ENCODE measurements at regions not wholly inside any gene's neighbourhood (a gene's known extent, or its start where the extent isn't known, plus 50 kb on each side); places are given as distances from the start of the nearest gene placed in this dataset.

DNA sequence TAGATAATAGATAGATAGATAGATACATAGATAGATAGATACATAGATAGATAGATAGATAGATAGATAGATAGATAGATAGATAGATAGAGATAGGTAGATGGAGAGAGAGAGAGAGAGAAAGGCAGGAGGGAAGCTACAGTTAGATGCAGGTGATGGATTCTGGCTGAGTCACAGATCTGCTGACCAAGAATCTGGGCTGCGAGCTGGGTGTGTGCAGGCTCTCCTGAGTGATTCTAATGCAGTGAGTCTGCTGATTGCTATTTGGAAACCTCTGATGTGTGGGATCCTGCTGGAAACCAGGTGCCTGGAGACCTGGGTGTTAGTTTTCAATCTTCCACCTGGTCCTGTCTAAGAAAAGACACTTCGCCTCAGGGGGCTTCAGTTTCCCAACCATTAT lies 1441.8 kb downstream of the TBC1D22A start:
- no peaks in the 10 kb centered on the region for H3K9me3 ChIP-seq (ENCODE audit: low read length)
- H3K9ac ChIP-seq (ENCODE audit: low read length), result no peak overlapping the region
- H3K27ac ChIP-seq (ENCODE audit: low read depth, low read length), result no peak overlapping the region
- no peak overlapping the region for H3K4me3 ChIP-seq (ENCODE audit: low read depth in 1 of 2, low read length in 2 of 2)
- no peaks in the 10 kb centered on the region for H3K27me3 ChIP-seq (ENCODE audit: control insufficient read depth in 1 of 2, insufficient read depth in 2 of 2, low read length in 2 of 2)
- no peaks in the 10 kb centered on the region for H3K36me3 ChIP-seq (ENCODE audit: insufficient read depth, low read length)
- no peaks in the 10 kb centered on the region for H3K4me1 ChIP-seq (ENCODE audit: insufficient read depth, low read length)

DNA sequence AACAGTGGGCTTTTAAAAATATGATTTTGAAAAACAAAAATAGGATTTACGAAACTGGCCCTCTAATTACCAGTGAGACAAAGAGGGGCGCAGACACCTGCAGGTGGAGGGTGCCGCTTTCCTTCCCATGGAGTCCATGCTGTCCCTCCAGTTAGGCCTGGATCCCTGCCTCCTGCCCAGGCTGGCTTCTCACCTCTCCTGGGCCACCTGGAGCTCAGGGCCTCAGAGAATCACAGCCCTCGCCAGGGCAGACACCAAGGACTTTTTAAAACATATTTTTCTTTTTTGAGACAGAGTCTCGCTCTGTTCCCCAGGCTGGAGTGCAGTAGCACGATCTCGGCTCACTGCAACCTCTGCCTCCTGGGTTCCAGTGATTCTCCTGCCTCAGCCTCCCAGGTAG lies 1437.2 kb downstream of the TBC1D22A start:
- Histone ChIP-seq H3K27ac (ENCODE audit: low read depth, low read length) (no peak overlapping the region), H3K36me3 (ENCODE audit: insufficient read depth, low read length) (no peaks in the 10 kb centered on the region), H3K9me3 (ENCODE audit: low read length) (no peaks in the 10 kb centered on the region), H3K4me1 (ENCODE audit: insufficient read depth, low read length) (no peaks in the 10 kb centered on the region), H3K4me3 (ENCODE audit: low read depth in 1 of 2, low read length in 2 of 2) (no peak overlapping the region), H3K27me3 (ENCODE audit: control insufficient read depth in 1 of 2, insufficient read depth in 2 of 2, low read length in 2 of 2) (no peaks in the 10 kb centered on the region), H3K9ac (ENCODE audit: low read length) (no peak overlapping the region)

DNA sequence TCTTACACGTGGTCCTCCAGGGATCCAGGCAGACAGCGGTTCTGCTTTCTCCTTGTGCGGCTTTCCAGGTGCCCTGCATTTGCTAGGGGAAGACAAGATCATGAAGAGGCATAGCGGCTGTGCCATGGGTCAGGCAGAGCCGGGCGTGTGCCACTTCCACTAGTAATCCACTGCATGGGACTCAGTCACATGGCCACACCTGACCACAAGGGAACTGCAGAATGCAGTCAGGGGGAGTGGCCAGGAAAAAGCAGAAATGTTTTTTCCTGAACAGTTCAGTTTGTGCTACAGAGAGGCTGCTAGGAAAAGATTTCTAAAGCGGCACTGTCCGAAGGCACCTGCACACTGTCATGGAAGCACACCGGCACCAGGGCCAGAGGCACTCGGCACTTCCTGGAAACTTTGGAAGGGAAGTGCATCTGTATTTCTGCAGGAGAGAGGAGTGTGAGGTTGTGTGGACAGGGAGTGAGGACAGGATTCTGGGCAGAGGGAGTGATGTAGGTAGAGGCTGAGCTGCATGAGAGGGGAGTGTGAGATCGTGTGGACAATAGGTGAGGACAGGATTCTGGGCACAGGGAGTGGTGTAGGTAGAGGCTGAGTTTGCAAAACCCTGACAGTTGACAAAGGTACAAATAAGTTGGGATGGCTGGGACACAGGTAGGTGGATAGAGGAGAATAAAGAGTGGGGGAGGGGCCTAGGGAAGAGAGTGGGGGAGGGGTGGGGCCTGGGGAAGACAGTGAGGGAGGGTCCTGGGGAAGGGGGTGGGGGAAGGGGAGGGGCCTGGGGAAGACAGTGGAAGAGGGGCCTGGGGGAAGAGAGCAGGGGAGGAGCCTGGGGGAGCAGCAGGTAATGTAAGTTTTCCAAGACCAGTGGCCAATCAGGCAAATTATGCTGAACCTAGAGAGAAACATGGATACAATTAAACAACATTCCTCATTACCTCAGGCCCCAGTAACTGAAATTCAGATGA lies 1436.3 kb downstream of the TBC1D22A start:
- no peak overlapping the region for H3K9ac ChIP-seq (ENCODE audit: low read length)
- H3K27me3 ChIP-seq (ENCODE audit: control insufficient read depth in 1 of 2, insufficient read depth in 2 of 2, low read length in 2 of 2), result no peaks in the 10 kb centered on the region
- H3K9me3 ChIP-seq (ENCODE audit: low read length), result no peaks in the 10 kb centered on the region
- no peak overlapping the region for H3K27ac ChIP-seq (ENCODE audit: low read depth, low read length)
- no peaks in the 10 kb centered on the region for H3K4me1 ChIP-seq (ENCODE audit: insufficient read depth, low read length)
- no peaks in the 10 kb centered on the region for H3K36me3 ChIP-seq (ENCODE audit: insufficient read depth, low read length)
- H3K4me3 ChIP-seq (ENCODE audit: low read depth in 1 of 2, low read length in 2 of 2), result no peak overlapping the region

DNA sequence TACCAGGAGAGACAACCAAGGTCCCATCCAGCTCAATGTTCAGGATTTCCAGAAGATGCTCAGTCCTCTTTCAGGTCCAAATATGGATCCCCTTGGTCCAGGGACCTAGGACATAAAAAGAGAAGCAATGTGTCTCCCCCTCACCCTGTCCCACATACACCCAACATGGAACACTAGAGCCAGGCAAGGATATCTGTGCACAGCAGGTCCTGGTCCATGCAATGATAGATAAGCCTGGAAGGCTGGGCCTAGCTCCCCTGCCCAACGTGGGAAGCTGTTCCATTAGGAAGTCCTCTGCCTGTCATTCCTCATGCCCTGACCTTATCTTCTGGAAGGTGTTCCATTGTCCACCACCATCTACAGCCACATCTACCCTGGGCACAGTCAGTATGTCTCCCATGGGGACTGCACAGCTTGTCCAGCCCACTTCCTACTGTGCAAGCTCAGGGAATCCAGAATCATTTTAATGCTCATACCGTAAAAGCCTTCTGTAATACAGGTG lies 1434.8 kb downstream of the TBC1D22A start:
- Histone ChIP-seq H3K27ac (ENCODE audit: low read depth, low read length) (no peak overlapping the region), H3K9ac (ENCODE audit: low read length) (no peak overlapping the region), H3K4me3 (ENCODE audit: low read depth in 1 of 2, low read length in 2 of 2) (no peak overlapping the region), H3K36me3 (ENCODE audit: insufficient read depth, low read length) (no peaks in the 10 kb centered on the region), H3K9me3 (ENCODE audit: low read length) (no peaks in the 10 kb centered on the region), H3K4me1 (ENCODE audit: insufficient read depth, low read length) (no peaks in the 10 kb centered on the region), H3K27me3 (ENCODE audit: control insufficient read depth in 1 of 2, insufficient read depth in 2 of 2, low read length in 2 of 2) (no peaks in the 10 kb centered on the region)

DNA sequence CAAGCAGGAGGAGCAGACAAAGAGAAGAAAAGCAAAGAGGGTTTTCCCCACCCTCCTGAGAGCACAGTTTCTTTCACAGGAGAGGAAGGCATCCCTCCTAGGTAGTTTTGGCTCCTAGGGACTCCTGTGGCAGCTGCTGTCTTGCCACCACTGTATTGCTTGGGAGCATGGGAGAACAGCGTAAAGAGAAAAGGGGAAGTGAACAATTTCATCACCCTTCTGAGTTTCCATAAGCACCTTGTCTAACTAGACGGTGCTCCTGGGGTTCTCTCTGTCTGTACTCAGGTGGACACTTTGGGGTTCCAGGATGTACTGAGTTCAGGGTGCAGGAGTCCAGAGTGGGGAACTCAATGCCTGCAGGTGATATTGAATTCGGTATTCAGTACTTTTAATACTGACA lies 1430.5 kb downstream of the TBC1D22A start:
- Histone ChIP-seq H3K9me3 (ENCODE audit: low read length) (no peaks in the 10 kb centered on the region), H3K36me3 (ENCODE audit: insufficient read depth, low read length) (no peaks in the 10 kb centered on the region), H3K4me3 (ENCODE audit: low read depth in 1 of 2, low read length in 2 of 2) (no peak overlapping the region), H3K4me1 (ENCODE audit: insufficient read depth, low read length) (no peaks in the 10 kb centered on the region), H3K27ac (ENCODE audit: low read depth, low read length) (no peak overlapping the region), H3K9ac (ENCODE audit: low read length) (no peak overlapping the region), H3K27me3 (ENCODE audit: control insufficient read depth in 1 of 2, insufficient read depth in 2 of 2, low read length in 2 of 2) (no peaks in the 10 kb centered on the region)

DNA sequence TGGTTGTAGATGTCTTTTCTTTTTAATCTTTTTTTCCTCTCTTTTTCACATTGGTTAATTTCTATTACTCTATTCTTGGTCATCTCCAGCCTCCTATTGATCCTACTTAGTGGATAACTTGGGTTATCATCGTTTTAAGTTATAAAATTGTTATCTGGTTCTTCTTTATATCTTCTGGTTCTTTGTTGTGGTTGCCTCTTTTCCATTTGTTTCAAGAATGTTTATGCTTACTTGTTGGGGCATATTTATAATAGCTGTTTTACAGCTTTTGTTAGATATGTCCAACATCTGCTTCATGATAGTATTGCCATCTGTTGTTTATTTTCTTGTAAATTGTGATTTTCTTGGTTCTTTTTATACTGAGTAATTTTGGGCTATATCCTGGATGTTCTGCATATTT lies 1429.6 kb downstream of the TBC1D22A start:
- Histone ChIP-seq H3K9me3 (ENCODE audit: low read length) (no peaks in the 10 kb centered on the region), H3K27me3 (ENCODE audit: control insufficient read depth in 1 of 2, insufficient read depth in 2 of 2, low read length in 2 of 2) (no peaks in the 10 kb centered on the region), H3K4me1 (ENCODE audit: insufficient read depth, low read length) (no peaks in the 10 kb centered on the region), H3K36me3 (ENCODE audit: insufficient read depth, low read length) (no peaks in the 10 kb centered on the region), H3K9ac (ENCODE audit: low read length) (no peak overlapping the region), H3K27ac (ENCODE audit: low read depth, low read length) (no peak overlapping the region), H3K4me3 (ENCODE audit: low read depth in 1 of 2, low read length in 2 of 2) (no peak overlapping the region)

DNA sequence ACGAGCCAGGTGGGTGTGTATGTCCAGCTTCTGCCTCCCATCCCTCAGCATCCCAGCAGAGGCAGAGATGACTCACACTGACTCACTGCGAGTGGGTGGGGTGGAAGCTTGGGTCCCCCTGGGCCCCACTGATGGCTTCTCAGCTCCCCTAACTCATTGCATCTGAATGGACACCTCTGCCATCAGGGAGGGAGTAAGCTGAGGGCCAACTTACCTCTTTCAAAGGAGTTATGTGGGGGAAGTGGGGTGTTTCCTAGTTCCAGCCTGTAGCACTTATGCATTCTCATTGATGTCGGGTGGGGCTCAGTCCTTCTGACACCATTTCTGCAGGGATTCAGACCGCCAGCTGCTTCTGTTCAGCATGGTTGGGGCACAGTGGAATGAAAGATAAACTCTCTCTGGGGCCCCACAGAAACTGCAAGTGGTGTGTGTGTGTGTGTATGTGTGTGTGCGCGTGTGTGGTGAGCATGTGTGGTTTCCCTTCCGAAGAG lies 1425.8 kb downstream of the TBC1D22A start:
- Histone ChIP-seq H3K9ac (ENCODE audit: low read length) (no peak overlapping the region), H3K36me3 (ENCODE audit: insufficient read depth, low read length) (no peaks in the 10 kb centered on the region), H3K4me1 (ENCODE audit: insufficient read depth, low read length) (no peaks in the 10 kb centered on the region), H3K27ac (ENCODE audit: low read depth, low read length) (no peak overlapping the region), H3K9me3 (ENCODE audit: low read length) (no peaks in the 10 kb centered on the region), H3K27me3 (ENCODE audit: control insufficient read depth in 1 of 2, insufficient read depth in 2 of 2, low read length in 2 of 2) (no peaks in the 10 kb centered on the region), H3K4me3 (ENCODE audit: low read depth in 1 of 2, low read length in 2 of 2) (no peak overlapping the region)

DNA sequence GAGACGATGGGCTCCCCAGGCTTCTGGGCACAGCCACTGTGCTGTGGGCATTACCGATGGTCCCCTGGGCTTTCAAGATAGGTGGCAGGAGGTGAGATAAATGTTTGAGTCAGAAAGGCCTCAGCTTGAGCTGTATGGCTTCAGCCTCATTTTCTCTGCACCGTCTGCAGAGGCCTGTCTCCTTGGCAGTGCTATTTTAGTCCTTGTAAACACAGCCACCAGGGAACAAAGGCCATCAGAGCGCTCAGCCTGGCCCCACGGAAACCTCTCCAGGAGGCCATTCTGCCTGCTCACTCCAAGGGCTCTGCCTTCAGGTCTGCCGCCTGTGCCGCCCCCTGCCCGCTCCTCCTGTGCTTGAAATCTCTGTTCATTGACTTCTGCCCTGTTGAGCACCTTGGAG lies 1424.9 kb downstream of the TBC1D22A start:
- Histone ChIP-seq H3K4me1 (ENCODE audit: insufficient read depth, low read length) (no peaks in the 10 kb centered on the region), H3K27ac (ENCODE audit: low read depth, low read length) (no peak overlapping the region), H3K36me3 (ENCODE audit: insufficient read depth, low read length) (no peaks in the 10 kb centered on the region), H3K9me3 (ENCODE audit: low read length) (no peaks in the 10 kb centered on the region), H3K4me3 (ENCODE audit: low read depth in 1 of 2, low read length in 2 of 2) (no peak overlapping the region), H3K9ac (ENCODE audit: low read length) (no peak overlapping the region), H3K27me3 (ENCODE audit: control insufficient read depth in 1 of 2, insufficient read depth in 2 of 2, low read length in 2 of 2) (no peaks in the 10 kb centered on the region)

DNA sequence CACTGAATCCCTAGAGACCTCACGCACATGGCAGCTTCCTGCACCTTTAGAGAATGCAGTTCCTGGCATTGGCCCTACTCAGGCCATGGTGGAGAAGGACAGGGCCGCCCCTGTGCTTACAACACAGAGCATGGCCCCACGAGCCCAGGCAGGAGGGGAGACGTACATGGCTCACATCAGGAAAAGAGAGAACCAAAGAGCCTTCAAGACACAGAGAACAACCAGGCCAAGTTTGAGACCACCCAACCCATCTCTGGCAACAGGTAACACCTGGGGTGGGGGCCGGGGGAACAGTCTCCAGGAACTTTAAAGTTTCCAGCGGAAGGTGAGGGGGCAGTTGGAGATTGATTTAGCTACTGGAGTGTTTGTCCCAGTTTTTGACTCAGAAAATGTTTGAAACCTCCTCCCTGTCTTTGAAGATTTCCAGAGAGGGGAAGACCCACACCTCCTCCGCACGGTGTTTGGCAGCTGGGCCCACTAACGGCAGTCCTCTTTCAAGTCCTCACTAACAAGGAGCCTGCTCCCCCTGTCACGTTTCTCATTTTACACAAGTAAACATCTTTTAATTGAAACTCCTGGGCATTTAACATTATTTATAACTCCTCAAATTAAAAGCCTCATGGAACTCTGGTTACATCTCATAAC lies 1423.8 kb downstream of the TBC1D22A start:
- Histone ChIP-seq H3K4me3 (ENCODE audit: low read depth in 1 of 2, low read length in 2 of 2) (no peak overlapping the region), H3K27ac (ENCODE audit: low read depth, low read length) (no peak overlapping the region), H3K9me3 (ENCODE audit: low read length) (no peaks in the 10 kb centered on the region), H3K4me1 (ENCODE audit: insufficient read depth, low read length) (no peaks in the 10 kb centered on the region), H3K27me3 (ENCODE audit: control insufficient read depth in 1 of 2, insufficient read depth in 2 of 2, low read length in 2 of 2) (no peaks in the 10 kb centered on the region), H3K36me3 (ENCODE audit: insufficient read depth, low read length) (no peaks in the 10 kb centered on the region), H3K9ac (ENCODE audit: low read length) (no peak overlapping the region)

DNA sequence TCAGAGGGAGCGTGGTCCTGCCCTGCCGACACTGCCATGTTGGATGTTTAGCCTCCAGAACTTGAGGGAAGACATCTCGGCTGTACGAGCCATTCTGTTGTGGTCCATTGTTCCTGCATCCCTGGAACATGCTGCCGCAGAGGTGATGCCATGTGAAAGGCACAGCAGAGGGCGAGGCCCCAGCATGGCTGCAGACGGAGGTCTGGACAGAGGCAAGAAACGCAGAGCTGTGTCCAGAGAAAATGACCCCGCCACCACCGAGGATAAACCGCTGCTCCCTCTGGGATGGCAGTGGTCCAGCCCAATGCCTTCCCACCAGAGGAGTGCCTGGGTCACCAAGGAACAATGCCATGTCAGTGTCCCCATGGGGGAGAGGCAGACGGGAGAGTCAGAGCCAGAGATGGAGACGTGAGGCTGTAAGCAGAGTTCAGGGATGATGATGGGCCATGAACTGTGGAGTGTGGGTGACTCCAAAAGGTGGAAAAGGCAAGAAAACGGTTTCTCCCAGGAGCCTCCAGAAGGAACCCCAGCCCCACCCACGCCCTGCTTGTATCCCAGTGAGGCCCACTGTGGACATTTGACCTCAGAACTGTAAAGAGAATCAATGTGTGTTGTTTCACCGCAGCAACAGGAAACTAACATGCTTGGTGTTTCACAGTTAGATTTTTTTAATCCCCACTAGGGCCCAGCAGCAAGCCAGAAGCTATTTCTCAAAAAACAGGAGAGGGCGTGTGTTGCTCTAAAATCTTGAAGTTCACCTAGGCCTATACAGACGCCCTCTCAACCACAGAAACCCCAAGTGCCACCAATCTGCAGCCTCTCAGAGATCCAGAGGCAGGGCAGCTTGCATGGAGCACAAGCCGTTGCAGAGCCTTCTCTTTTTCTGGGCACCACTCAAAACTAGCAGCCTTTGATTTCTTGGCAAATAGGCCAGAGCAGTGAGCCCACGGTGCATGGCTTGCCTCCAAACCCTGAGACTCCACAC lies 1422.9 kb downstream of the TBC1D22A start:
- Histone ChIP-seq H3K4me3 (ENCODE audit: low read depth in 1 of 2, low read length in 2 of 2) (no peak overlapping the region), H3K27me3 (ENCODE audit: control insufficient read depth in 1 of 2, insufficient read depth in 2 of 2, low read length in 2 of 2) (no peaks in the 10 kb centered on the region), H3K36me3 (ENCODE audit: insufficient read depth, low read length) (no peaks in the 10 kb centered on the region), H3K9ac (ENCODE audit: low read length) (no peak overlapping the region), H3K27ac (ENCODE audit: low read depth, low read length) (no peak overlapping the region), H3K9me3 (ENCODE audit: low read length) (no peaks in the 10 kb centered on the region), H3K4me1 (ENCODE audit: insufficient read depth, low read length) (no peaks in the 10 kb centered on the region)
